B cell (primary cell): ENCODE measurements at regions not wholly inside any gene's neighbourhood (a gene's known extent, or its start where the extent isn't known, plus 50 kb on each side); places are given as distances from the start of the nearest gene placed in this dataset.

Source experiments
- ATAC-seq: fragments of 200-7000 bp; cut with Tn5 transposase; one replicate; pipeline ENCODE4 v1.10.0; 2021; ENCODE audit warnings: low read depth, mild to moderate bottlenecking, moderate number of reproducible peaks, moderate library complexity
- CTCF ChIA-PET: fragments of 350-600 bp; sonication (Branson Sonifier 250); formaldehyde crosslinking; loops from one replicate; lab custom pipeline; 2021; ENCODE audit warnings: antibody characterized with exemption, inconsistent platforms; lab: Charles Lee
- POLR2A ChIA-PET: fragments of 350-600 bp; sonication (Branson Sonifier 250); formaldehyde crosslinking; loops from one replicate; lab custom pipeline; 2021; ENCODE audit warnings: antibody characterized with exemption; lab: Charles Lee
- DNase-seq: peaks from one replicate; pipeline ENCODE4 v3.0.0; 2013
- H2AFZ ChIP-seq: 2 replicates; pipeline ENCODE4 v1.6.1; 2012; ENCODE audit warnings: mild to moderate bottlenecking, low read depth, low read length; ENCODE audit not compliant: insufficient read depth, poor library complexity, severe bottlenecking
- H3K27ac ChIP-seq, 2 donors: 1 replicate in 1 of 2; 2 replicates in 1 of 2; pipeline ENCODE4 v1.5.1; 2012 to 2013; ENCODE audit warnings: low read length in 2 of 2, mild to moderate bottlenecking in 2 of 2, moderate library complexity in 1 of 2
- H3K27me3 ChIP-seq, 4 experiments: fragments of 200-600 bp in 1 of 4; sonication (generic) in 1 of 4; replicated peaks in 1 of 4; 1 replicate in 2 of 4; 2 replicates in 2 of 4; pipeline versions ENCODE4 v1.6.1 to v1.7.0; 2013 to 2016; ENCODE audit warnings: low read length in 3 of 4, mild to moderate bottlenecking in 2 of 4, mixed read lengths in 1 of 4, moderate library complexity in 1 of 4; ENCODE audit not compliant: insufficient read depth in 4 of 4, control insufficient read depth in 3 of 4; ENCODE audit errors: control extremely low read depth in 1 of 4
- H3K36me3 ChIP-seq, 2 experiments: replicated peaks in 1 of 2; 1 replicate in 1 of 2; 2 replicates in 1 of 2; pipeline versions ENCODE4 v1.6.1 to v1.7.1; 2013; ENCODE audit warnings: low read length in 1 of 2; ENCODE audit not compliant: insufficient read depth in 2 of 2, control insufficient read depth in 1 of 2; ENCODE audit errors: control extremely low read depth in 1 of 2, extremely low read depth in 1 of 2
- H3K4me1 ChIP-seq, 2 donors: fragments of 200-600 bp in 1 of 2; sonication (generic) in 1 of 2; 1 replicate in 1 of 2; 2 replicates in 1 of 2; pipeline versions ENCODE4 v1.5.1 to v1.6.1; 2013 to 2017; ENCODE audit warnings: low read length in 2 of 2; ENCODE audit not compliant: control insufficient read depth in 2 of 2, insufficient read depth in 2 of 2
- H3K4me2 ChIP-seq: replicated peaks from 2 replicates; pipeline ENCODE3; 2012; ENCODE audit warnings: mild to moderate bottlenecking, low read depth, low read length; ENCODE audit not compliant: poor library complexity, severe bottlenecking
- H3K4me3 ChIP-seq, 5 experiments: fragments of 200-600 bp in 1 of 5; sonication (generic) in 1 of 5; 1 replicate in 3 of 5; 2 replicates in 2 of 5; pipeline versions ENCODE4 v1.5.1 to v1.7.0; 2011 to 2016; ENCODE audit warnings: low read length in 4 of 5, mild to moderate bottlenecking in 4 of 5, low read depth in 2 of 5, control low read depth in 1 of 5, moderate library complexity in 1 of 5; ENCODE audit not compliant: insufficient read depth in 1 of 5; ENCODE audit errors: control extremely low read depth in 1 of 5, extremely low read depth in 1 of 5
- H3K79me2 ChIP-seq: fragments of 200-600 bp; sonication (generic); one replicate; pipeline ENCODE4 v1.6.0; 2016; ENCODE audit warnings: low read length; ENCODE audit not compliant: control insufficient read depth, insufficient read depth
- H3K9ac ChIP-seq: fragments of 200-600 bp; sonication (generic); 2 replicates; pipeline ENCODE4 v1.6.1; 2017; ENCODE audit warnings: mild to moderate bottlenecking, low read length, moderate library complexity
- H3K9me3 ChIP-seq, 3 donors: one replicate each; pipeline versions ENCODE4 v1.6.1 to v1.7.1; 2013; ENCODE audit warnings: low read length in 2 of 3; ENCODE audit not compliant: control insufficient read depth in 2 of 3, insufficient read depth in 1 of 3; ENCODE audit errors: control extremely low read depth in 1 of 3
- H4K20me1 ChIP-seq: 2 replicates; pipeline ENCODE4 v1.6.0; 2012; ENCODE audit warnings: mild to moderate bottlenecking, low read length; ENCODE audit not compliant: insufficient read depth, control insufficient read depth, poor library complexity, severe bottlenecking
- H3K27ac Mint-ChIP-seq: one replicate; pipeline ENCODE4 v1.8.0; 2021; ENCODE audit warnings: mixed read lengths
- H3K27me3 Mint-ChIP-seq: one replicate; pipeline ENCODE4 v1.8.0; 2021; ENCODE audit warnings: mixed read lengths
- H3K4me1 Mint-ChIP-seq: one replicate; pipeline ENCODE4 v1.8.0; 2021; ENCODE audit warnings: mixed read lengths
- H3K4me3 Mint-ChIP-seq: one replicate; pipeline ENCODE4 v1.8.0; 2021; ENCODE audit warnings: mixed read lengths
- H3K9me3 Mint-ChIP-seq: one replicate; pipeline ENCODE4 v1.8.0; 2022; ENCODE audit warnings: mixed read lengths; ENCODE audit not compliant: insufficient read depth
- CTCF ChIP-seq: fragments of 200-600 bp; IDR thresholded peaks from one replicate; pipeline ENCODE4 v1.8.0; 2022; ENCODE audit warnings: antibody characterized with exemption, mild to moderate bottlenecking
- EZH2 ChIP-seq: IDR thresholded peaks from 2 replicates; pipeline ENCODE4 v1.6.1; 2012; ENCODE audit warnings: borderline replicate concordance, low read depth, mild to moderate bottlenecking, moderate library complexity, low read length; ENCODE audit not compliant: insufficient read depth, poor library complexity, severe bottlenecking
- WGBS: methylation state at CpG from one replicate; pipeline ENCODE4 v1.1.5; 2013; ENCODE audit warnings: missing lambda C conversion rate; ENCODE audit not compliant: insufficient coverage; 5-methylcytosine and 5-hydroxymethylcytosine counted together
- intact Hi-C: fragments of 100-400 bp; cut with micrococcal nuclease; formaldehyde crosslinking; loops from one replicate; pipeline ENCODE4 v1.10.0; 2022

DNA sequence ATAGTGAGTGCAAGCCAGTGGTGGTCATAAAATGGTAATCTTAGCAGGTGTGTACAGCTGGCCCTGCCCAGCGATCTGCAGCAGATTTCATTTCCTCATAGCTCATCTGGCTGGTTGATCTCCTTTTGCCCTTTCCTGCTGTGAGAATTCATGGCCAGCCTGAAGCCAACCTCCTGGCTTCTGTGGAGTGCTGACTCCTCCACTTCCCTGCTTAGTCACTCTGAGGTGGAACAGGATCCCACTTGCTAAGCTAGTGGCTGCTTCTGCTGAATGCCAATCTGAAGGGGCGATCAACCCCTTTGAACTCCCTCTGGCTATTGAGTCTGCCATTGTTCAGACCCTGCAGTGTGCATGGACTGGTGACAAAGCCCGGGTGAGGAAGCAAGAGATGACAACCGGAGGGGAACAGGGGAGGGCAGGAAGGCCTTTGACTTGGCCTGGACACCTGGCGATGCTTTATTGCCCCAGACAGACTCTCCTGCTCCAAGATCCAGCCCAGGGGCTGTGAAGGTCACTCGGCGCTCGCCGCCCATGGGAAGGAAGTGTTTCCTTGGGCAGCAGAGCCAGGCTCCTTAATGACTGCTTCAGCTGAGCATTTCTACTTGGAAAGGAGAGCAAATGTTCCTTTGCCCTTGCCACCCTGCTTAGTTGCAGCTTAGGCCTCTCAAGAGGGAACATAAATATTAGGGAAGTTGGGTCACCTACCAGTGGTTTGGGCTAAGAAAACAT, 341.1 kb downstream of the ZSWIM6 start:
- CTCF ChIA-PET = interaction anchor here (2.1 kb wide), 1 partner anchor 15 kb away, joined by 9 read pairs; no protein-coding TSS in a partner anchor
- H3K27me3 Mint-ChIP-seq = peaks cover 5% of the 10 kb centered on the region
- Histone ChIP-seq H3K36me3 (no peaks in the 10 kb centered on the region), H4K20me1 (no peaks in the 10 kb centered on the region), H3K4me2 (peak overlapping the region; percentile 30), H3K4me1 (peaks cover 19 to 28% of the 10 kb centered on the region in 2 donors), H3K27me3 (peaks cover 0 to under 1% (median 0%) of the 10 kb centered on the region in 4 experiments), H3K9me3 (no peaks in the 10 kb centered on the region), H3K79me2 (no peaks in the 10 kb centered on the region), H3K27ac (no peak overlapping the region), H2AFZ (peak overlapping the region; percentile 23), H3K9ac (no peak overlapping the region), H3K4me3 (no peak overlapping the region)
- intact Hi-C loops = no loop called here
- 66% methylated on average over 8 of the region's 9 CpGs for WGBS
- ATAC-seq (no peak), DNase-seq (peak; percentile 52)
- TF ChIP-seq CTCF (no peak), EZH2 (no peak)
- POLR2A ChIA-PET = no interaction called here
- no peak overlapping the region for H3K27ac Mint-ChIP-seq
- H3K4me1 Mint-ChIP-seq = peaks cover 10% of the 10 kb centered on the region
- no peak overlapping the region for H3K4me3 Mint-ChIP-seq
- no peaks in the 10 kb centered on the region for H3K9me3 Mint-ChIP-seq

GRCh38 chr5:61674378-61674777, 342.3 kb downstream of the ZSWIM6 start:
- Histone ChIP-seq H3K36me3 (no peaks in the 10 kb centered on the region), H3K27me3 (no peaks in the 10 kb centered on the region), H3K9me3 (no peaks in the 10 kb centered on the region), H3K27ac (no peak overlapping the region), H3K79me2 (no peaks in the 10 kb centered on the region), H3K4me3 (no peak overlapping the region), H3K4me1 (peaks cover 19 to 28% of the 10 kb centered on the region in 2 donors), H4K20me1 (no peaks in the 10 kb centered on the region), H3K4me2 (no peak overlapping the region), H2AFZ (no peak overlapping the region), H3K9ac (no peak overlapping the region)
- peaks cover 10% of the 10 kb centered on the region for H3K4me1 Mint-ChIP-seq
- TF ChIP-seq EZH2 (no peak), CTCF (no peak)
- CTCF ChIA-PET = no interaction called here
- ATAC-seq (no peak), DNase-seq (no peak)
- H3K27ac Mint-ChIP-seq = no peak overlapping the region
- no peak overlapping the region for H3K4me3 Mint-ChIP-seq
- intact Hi-C loops = no loop called here
- no peaks in the 10 kb centered on the region for H3K9me3 Mint-ChIP-seq
- POLR2A ChIA-PET = no interaction called here
- 94% methylated on average over 4 of the region's 4 CpGs for WGBS
- H3K27me3 Mint-ChIP-seq = peaks cover 7% of the 10 kb centered on the region
